K562 (cell line): ENCODE measurements at regions not wholly inside any gene's neighbourhood (a gene's known extent, or its start where the extent isn't known, plus 50 kb on each side); places are given as distances from the start of the nearest gene placed in this dataset.
A peak's percentile ranks its signal among the peaks of the same experiment; 100 is the strongest.

ENCODE experiments used
- BMI1 ChIP-seq: fragments of 150-350 bp; IDR thresholded peaks from 2 replicates; pipeline ENCODE4 v1.6.1; 2014; ENCODE audit warnings: low read length
- CHD4 ChIP-seq: fragments of 200-600 bp; sonication (generic); IDR thresholded peaks from 3 replicates; pipeline ENCODE4 v1.6.1; 2012; ENCODE audit warnings: low read depth, mild to moderate bottlenecking, mixed read lengths, low read length, inconsistent platforms; ENCODE audit not compliant: insufficient read depth, insufficient replicate concordance, poor library complexity, severe bottlenecking
- EP400 ChIP-seq: fragments of 450-650 bp; IDR thresholded peaks from 2 replicates; pipeline ENCODE4 v1.6.1; 2017; ENCODE audit warnings: antibody characterized with exemption, mild to moderate bottlenecking, moderate library complexity
- KAT2B ChIP-seq: IDR thresholded peaks from one replicate; pipeline ENCODE4 v1.6.1; 2012; ENCODE audit warnings: low read depth, mild to moderate bottlenecking, control low read depth, inconsistent platforms, low read length, moderate library complexity
- MED1 ChIP-seq: sonication (generic); formaldehyde crosslinking; IDR thresholded peaks from 2 replicates; pipeline ENCODE4 v1.8.1; 2023; ENCODE audit warnings: missing genetic modification reagents, borderline replicate concordance
- POLR2H ChIP-seq: IDR thresholded peaks from 2 replicates; pipeline ENCODE4 v1.6.1; 2016; ENCODE audit warnings: missing genetic modification characterization, low read depth, mild to moderate bottlenecking, control low read depth, missing compliant biosample characterization, moderate library complexity
- PTTG1 ChIP-seq: fragments of 450-650 bp; IDR thresholded peaks from 2 replicates; pipeline ENCODE4 v1.6.1; 2016; ENCODE audit warnings: low read depth, mild to moderate bottlenecking, missing genetic modification characterization, missing compliant biosample characterization
- RUNX1 ChIP-seq: sonication (generic); IDR thresholded peaks from 2 replicates; pipeline ENCODE4 v1.6.1; 2016; ENCODE audit warnings: antibody characterized with exemption, low read depth
- SNRNP70 ChIP-seq: fragments of 200-400 bp; formaldehyde crosslinking; optimal IDR thresholded peaks from 2 replicates; pipeline ENCODE3; 2017; ENCODE audit warnings: low read depth, low read length
- ZFX ChIP-seq: sonication (generic); formaldehyde crosslinking; IDR thresholded peaks from 2 replicates; pipeline ENCODE4 v1.8.0; 2022; ENCODE audit warnings: mild to moderate bottlenecking, missing genetic modification reagents, moderate library complexity
- ZNF134 ChIP-seq: fragments of 250-450 bp; sonication (Bioruptor Pico); conservative IDR thresholded peaks from 2 replicates; pipeline ENCODE4 v1.4.0; 2020
- ZNF184 ChIP-seq: sonication (generic); formaldehyde crosslinking; IDR thresholded peaks from 2 replicates; pipeline ENCODE4 v1.5.0; 2020; ENCODE audit warnings: missing genetic modification reagents
- ZNF584 ChIP-seq: fragments of 200-800 bp; sonication (Bioruptor generic); IDR thresholded peaks from 2 replicates; pipeline ENCODE4 v1.6.1; 2016; ENCODE audit warnings: low read depth, mild to moderate bottlenecking, missing genetic modification characterization, missing compliant biosample characterization
- ZSCAN32 ChIP-seq: fragments of 450-650 bp; formaldehyde crosslinking; IDR thresholded peaks from 2 replicates; pipeline ENCODE4 v1.4.0; 2020; ENCODE audit warnings: mild to moderate bottlenecking, moderate library complexity
- TF ChIP-seq, protein P1 (sequence below), 3 experiments: fragments of 200-800 bp in 1 of 3; fragments of 250-450 bp in 1 of 3; fragments of 450-650 bp in 1 of 3; sonication (Bioruptor Pico) in 1 of 3; sonication (Bioruptor generic) in 1 of 3; formaldehyde crosslinking in 1 of 3; IDR thresholded peaks; 2 replicates each; pipeline versions ENCODE4 v1.6.1 to v1.8.0; 2016 to 2022; ENCODE audit warnings: mild to moderate bottlenecking in 2 of 3, missing genetic modification characterization in 2 of 3, missing compliant biosample characterization in 1 of 3, moderate library complexity in 1 of 3
- TF ChIP-seq, protein P2 (sequence below), 2 experiments: fragments of 200-800 bp in 1 of 2; sonication (Bioruptor generic) in 1 of 2; sonication (generic) in 1 of 2; formaldehyde crosslinking in 1 of 2; IDR thresholded peaks in 1 of 2; conservative IDR thresholded peaks in 1 of 2; 2 replicates each; pipeline versions ENCODE4 v1.5.0 to v1.6.1; 2016 to 2020; ENCODE audit warnings: missing compliant biosample characterization in 1 of 2, missing genetic modification characterization in 1 of 2, missing genetic modification reagents in 1 of 2
- TF ChIP-seq, protein P3 (sequence below): sonication (generic); formaldehyde crosslinking; IDR thresholded peaks from 2 replicates; pipeline ENCODE4 v1.8.0; 2022; ENCODE audit warnings: mild to moderate bottlenecking, missing genetic modification reagents
- TF ChIP-seq, protein P4 (sequence below): sonication (generic); formaldehyde crosslinking; IDR thresholded peaks from 2 replicates; pipeline ENCODE4 v1.8.0; 2022; ENCODE audit warnings: missing genetic modification reagents, mild to moderate bottlenecking, moderate library complexity, borderline replicate concordance

DNA sequence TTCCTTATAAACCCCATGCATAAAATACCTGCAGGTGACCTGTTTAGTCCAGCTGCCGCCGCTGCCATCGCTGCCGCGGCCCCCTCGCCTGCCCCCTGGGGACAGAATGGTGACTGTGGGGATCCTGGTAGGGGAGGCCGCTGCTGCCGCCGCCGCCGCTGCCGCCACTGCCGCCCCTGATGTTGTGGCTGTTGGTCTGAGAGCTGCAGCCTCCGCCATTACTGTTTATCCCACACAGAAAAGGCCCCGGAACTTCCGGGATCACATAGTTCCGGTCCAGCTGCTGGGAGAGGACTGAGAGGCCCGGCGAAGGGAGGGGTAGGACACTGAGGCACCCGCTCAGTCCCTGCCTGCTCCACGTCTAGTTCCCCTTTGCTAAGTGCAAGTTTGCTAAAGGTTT is 244.9 kb downstream of the C12orf50 start (continued):
- TF ChIP-seq PTTG1 (tag) (no peak), EP400 (no peak), BMI1 (no peak), ZSCAN32 (CRISPR knock-in tag) (no peak), SNRNP70 (no peak), MED1 (no peak), RUNX1 (no peak), ZNF184 (CRISPR knock-in tag) (no peak), ZNF584 (no peak), ZFX (peak; percentile 39; the same call in 1 of the 2 replicates), KAT2B (no peak), CHD4 (no peak), ZNF134 (CRISPR knock-in tag) (no peak), POLR2H (tag) (no peak)
- TF ChIP-seq, protein P1, sequence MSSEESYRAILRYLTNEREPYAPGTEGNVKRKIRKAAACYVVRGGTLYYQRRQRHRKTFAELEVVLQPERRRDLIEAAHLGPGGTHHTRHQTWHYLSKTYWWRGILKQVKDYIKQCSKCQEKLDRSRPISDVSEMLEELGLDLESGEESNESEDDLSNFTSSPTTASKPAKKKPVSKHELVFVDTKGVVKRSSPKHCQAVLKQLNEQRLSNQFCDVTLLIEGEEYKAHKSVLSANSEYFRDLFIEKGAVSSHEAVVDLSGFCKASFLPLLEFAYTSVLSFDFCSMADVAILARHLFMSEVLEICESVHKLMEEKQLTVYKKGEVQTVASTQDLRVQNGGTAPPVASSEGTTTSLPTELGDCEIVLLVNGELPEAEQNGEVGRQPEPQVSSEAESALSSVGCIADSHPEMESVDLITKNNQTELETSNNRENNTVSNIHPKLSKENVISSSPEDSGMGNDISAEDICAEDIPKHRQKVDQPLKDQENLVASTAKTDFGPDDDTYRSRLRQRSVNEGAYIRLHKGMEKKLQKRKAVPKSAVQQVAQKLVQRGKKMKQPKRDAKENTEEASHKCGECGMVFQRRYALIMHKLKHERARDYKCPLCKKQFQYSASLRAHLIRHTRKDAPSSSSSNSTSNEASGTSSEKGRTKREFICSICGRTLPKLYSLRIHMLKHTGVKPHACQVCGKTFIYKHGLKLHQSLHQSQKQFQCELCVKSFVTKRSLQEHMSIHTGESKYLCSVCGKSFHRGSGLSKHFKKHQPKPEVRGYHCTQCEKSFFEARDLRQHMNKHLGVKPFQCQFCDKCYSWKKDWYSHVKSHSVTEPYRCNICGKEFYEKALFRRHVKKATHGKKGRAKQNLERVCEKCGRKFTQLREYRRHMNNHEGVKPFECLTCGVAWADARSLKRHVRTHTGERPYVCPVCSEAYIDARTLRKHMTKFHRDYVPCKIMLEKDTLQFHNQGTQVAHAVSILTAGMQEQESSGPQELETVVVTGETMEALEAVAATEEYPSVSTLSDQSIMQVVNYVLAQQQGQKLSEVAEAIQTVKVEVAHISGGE (CRISPR knock-in tag; IDR thresholded peaks at IDR 0.05), result peak in 1 of 3 experiments; percentile 68; a peak in 1 of 6 replicates
- TF ChIP-seq, protein P2, sequence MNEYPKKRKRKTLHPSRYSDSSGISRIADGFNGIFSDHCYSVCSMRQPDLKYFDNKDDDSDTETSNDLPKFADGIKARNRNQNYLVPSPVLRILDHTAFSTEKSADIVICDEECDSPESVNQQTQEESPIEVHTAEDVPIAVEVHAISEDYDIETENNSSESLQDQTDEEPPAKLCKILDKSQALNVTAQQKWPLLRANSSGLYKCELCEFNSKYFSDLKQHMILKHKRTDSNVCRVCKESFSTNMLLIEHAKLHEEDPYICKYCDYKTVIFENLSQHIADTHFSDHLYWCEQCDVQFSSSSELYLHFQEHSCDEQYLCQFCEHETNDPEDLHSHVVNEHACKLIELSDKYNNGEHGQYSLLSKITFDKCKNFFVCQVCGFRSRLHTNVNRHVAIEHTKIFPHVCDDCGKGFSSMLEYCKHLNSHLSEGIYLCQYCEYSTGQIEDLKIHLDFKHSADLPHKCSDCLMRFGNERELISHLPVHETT (CRISPR knock-in tag; conservative IDR thresholded peaks at IDR 0.05 in 1 of 2, IDR thresholded peaks at IDR 0.05 in 1 of 2), result 0 out of 4 replicates have a peak, but pooled peaks of 1 of the 2 experiments have one; percentile 28
- TF ChIP-seq, protein P3, sequence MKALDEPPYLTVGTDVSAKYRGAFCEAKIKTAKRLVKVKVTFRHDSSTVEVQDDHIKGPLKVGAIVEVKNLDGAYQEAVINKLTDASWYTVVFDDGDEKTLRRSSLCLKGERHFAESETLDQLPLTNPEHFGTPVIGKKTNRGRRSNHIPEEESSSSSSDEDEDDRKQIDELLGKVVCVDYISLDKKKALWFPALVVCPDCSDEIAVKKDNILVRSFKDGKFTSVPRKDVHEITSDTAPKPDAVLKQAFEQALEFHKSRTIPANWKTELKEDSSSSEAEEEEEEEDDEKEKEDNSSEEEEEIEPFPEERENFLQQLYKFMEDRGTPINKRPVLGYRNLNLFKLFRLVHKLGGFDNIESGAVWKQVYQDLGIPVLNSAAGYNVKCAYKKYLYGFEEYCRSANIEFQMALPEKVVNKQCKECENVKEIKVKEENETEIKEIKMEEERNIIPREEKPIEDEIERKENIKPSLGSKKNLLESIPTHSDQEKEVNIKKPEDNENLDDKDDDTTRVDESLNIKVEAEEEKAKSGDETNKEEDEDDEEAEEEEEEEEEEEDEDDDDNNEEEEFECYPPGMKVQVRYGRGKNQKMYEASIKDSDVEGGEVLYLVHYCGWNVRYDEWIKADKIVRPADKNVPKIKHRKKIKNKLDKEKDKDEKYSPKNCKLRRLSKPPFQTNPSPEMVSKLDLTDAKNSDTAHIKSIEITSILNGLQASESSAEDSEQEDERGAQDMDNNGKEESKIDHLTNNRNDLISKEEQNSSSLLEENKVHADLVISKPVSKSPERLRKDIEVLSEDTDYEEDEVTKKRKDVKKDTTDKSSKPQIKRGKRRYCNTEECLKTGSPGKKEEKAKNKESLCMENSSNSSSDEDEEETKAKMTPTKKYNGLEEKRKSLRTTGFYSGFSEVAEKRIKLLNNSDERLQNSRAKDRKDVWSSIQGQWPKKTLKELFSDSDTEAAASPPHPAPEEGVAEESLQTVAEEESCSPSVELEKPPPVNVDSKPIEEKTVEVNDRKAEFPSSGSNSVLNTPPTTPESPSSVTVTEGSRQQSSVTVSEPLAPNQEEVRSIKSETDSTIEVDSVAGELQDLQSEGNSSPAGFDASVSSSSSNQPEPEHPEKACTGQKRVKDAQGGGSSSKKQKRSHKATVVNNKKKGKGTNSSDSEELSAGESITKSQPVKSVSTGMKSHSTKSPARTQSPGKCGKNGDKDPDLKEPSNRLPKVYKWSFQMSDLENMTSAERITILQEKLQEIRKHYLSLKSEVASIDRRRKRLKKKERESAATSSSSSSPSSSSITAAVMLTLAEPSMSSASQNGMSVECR (CRISPR knock-in tag), result no peak
- TF ChIP-seq, protein P4, sequence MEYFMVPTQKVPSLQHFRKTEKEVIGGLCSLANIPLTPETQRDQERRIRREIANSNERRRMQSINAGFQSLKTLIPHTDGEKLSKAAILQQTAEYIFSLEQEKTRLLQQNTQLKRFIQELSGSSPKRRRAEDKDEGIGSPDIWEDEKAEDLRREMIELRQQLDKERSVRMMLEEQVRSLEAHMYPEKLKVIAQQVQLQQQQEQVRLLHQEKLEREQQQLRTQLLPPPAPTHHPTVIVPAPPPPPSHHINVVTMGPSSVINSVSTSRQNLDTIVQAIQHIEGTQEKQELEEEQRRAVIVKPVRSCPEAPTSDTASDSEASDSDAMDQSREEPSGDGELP (CRISPR knock-in tag), result peak; percentile 76; the same call in 1 of the 2 replicates
